SW480 (cell line): ENCODE measurements at regions not wholly inside any gene's neighbourhood (a gene's known extent, or its start where the extent isn't known, plus 50 kb on each side); places are given as distances from the start of the nearest gene placed in this dataset.
"Not testable (repeated sequence)": the region's sequence is repeated elsewhere in the genome, so short reads cannot be mapped to it uniquely, and the experiment has no call there.

ENCODE experiments used
- DNase-seq: peaks from one replicate; pipeline ENCODE4 v3.0.0-alpha.2; 2016; ENCODE audit warnings: low spot score

DNA sequence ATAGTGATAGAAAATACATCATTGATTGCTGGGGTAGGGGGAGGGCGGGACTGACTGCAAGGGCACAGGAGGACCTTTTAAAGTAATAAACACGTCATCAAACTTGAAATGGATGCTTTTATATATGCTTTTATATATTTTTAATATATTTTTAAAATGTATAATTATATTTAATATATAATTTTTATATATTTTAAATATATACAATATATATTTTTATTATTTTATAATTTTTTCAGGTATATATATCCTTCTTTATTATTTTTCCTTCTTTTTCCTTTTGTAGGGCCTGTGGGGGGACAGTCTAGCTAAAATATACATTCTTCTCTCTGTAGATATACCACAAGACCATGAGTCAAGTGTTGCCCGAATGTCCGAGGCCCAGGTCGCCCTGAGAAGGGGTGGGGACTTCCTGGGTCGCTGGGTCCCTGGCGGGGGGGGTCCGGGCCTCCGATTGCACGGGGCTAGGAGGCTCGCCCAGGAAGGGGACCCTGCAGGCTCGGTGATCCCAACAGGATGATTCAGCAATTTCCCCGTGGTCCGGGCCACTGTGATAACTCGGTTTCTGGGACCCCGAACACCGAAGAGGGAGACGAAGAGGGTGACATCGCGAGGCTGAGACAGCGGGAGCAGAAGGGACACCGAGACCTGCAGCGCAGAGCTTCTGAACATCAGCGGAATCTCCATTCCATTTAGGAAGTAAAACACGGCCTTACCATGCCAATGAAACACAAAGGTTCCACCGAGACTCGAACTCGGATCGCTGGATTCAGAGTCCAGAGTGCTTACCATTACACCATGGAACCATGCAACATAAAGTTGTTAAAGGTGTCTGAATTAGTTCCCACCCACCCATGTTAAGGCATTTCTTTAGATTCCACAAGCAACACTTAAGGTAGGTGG lies 112.5 kb upstream of the NBPF11 start:
- DNase-seq = no peak

DNA sequence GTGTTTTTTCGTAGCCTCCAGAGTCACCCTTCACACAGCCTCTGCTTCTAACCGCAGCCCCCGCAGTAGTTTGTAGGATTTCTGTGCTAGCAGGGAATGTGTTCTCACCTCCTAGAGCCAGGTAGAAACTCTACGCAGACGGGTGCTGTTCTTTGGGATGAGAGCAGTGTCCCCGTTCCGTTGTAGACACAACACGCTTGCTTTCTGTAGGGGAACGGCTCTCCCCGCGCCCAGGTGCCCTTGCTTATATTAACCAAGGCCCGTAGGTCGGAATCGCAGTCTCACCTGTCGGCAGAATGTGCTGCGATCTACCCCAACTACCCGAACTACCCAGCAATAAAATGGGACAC lies 111.8 kb upstream of the NBPF11 start:
- DNase-seq = no peak

DNA sequence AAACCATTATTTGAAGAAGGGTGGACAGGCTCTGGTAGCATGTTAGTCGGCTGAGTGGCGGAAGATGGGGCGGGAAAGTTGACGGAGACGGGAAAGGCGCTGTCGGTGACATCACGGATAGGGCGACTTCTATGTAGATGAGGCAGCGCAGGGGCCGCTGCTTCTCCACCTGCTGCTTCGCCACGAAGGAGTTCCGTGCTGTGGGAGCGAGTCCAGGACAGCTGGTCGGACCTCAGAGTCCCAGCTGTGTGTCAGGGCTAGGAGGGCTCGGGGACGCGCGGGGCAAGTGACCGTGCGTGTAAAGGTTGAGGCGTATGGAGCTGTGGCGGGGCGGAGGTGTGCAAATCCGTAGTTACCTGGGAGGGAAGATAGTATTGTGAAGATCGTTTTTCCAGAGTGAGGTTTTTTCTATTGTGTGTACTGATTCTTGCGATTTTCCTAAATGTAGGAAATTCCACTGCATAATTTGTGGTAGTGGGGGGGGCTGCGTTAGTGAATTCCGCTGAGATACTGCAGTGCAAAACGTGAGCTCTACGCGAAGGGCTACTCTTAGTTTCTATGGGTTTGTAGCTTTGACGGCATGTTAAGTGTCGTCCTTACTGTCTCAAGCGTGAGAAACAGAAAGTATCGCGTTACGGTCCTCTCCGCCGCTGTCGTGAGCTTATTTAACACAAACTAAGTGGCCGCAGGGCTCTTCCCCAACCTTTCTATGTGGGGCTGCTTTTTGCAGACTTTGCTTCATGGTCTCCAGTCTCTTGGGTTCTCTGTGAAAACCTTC lies 111.2 kb upstream of the NBPF11 start:
- peak; percentile 95 for DNase-seq

DNA sequence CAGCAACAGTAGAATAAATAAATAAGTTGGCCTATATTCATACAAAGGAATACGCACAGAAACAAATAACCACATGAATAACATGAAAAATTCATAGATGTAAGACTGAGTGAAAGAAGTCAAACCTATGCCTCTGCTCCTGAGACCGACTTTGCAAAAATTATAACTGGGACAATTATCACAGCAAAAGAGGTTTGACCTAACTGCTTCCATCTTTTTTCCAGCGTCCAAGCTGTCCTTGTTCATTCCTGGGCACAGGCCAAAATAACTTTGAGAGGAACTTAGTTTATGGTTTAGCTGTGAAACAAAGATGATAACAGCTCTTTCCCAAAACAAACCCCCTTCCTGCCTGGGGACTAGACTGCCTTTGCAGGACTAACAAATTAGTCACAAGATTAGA lies 109.6 kb upstream of the NBPF11 start:
- DNase-seq = not testable (repeated sequence)

DNA sequence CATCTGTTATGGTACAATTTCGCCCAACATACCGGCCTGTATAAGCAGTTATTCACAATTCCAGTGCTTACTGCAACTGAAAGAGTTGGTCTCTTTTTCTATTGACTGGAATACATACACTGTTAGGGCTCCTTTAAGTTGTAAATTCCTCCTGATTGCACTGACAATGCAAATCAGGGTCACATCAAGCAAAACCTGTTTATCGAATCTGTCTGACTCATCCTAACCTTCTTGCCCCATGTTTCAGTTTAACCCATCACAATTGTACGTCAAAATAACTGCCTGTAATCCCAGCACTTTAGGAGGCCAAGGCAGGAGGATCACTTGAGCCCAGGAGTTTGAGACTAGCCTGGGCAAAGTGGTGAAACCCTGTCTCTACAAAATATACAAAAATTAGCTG lies 105.8 kb upstream of the NBPF11 start:
- DNase-seq = not testable (repeated sequence)

DNA sequence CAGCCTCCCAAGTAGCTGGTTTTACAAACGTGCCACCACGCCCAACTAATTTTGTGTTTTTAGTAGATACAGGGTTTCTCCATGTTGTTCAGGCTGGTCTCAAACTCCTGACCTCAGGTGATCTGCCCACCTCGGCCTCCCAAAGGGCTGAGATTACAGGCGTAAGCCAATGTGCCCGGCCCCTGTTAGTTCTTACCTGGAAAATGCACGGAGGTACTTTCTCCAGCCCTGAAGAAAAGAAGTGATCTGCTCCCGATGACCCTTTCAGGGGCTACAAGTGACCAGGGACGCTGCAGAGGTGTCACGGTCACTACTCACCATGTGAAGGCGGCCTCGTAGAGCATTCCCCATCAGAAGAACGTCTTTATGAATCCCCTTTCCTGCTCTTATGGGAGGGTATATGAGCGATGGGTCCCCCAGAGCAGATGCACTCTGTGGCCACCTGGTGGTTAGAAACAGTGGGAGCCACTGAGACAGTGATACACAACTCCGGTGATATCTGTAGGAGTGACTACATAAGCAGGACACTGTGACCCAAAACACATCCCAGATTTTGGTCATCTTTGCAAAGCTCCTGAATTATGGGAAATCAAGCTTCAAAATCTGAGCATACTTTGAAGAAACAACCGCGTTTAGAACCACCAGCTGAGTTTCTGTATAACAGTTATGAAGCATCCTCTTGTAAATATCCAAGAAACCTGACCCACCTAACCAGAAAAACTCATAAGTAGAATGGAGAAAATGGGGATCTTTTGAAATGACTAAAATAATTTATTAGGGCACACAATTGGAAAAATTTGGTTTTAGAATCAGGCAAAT lies 102.7 kb upstream of the NBPF11 start:
- DNase-seq = peak; percentile 27

DNA sequence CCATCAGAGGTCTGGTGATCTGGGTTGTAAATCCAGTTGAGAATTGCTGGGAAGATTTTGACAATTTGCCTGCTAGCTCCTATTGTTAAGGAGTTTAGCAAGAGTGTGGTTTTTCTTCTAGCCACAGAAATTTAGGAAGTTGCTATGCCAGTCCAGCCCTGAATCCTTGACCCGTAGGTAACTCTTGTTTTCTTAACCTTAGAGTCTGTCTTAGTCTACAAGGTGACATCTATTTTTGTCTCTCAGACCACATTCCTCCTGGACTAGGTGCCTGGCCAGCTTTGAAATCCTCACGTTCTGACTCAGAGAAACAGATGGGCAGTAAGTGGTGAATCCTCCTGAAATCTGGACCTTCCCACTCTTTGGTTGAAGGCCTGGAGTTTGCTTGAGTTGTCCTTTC lies 101.7 kb upstream of the NBPF11 start:
- not testable (repeated sequence) for DNase-seq

DNA sequence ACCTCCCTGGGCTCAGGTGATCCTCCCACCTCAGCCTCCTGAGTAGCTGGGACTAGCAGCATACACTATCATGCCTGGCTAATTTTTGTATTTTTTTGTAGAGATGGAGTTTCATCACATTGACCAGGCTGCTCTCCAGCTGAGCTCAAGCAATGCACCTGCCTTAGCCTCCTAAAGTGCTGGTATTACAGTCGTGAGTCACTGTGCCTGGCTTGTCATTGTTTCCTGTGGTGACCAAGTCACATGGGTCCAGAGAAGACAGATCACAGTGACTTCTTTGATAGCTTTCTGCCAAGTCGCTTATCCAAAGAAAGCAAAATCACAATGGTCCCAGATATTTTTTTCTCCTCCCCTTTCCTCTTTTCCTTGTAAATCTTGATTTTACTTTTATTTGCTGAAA lies 96.7 kb upstream of the NBPF11 start:
- not testable (repeated sequence) for DNase-seq

DNA sequence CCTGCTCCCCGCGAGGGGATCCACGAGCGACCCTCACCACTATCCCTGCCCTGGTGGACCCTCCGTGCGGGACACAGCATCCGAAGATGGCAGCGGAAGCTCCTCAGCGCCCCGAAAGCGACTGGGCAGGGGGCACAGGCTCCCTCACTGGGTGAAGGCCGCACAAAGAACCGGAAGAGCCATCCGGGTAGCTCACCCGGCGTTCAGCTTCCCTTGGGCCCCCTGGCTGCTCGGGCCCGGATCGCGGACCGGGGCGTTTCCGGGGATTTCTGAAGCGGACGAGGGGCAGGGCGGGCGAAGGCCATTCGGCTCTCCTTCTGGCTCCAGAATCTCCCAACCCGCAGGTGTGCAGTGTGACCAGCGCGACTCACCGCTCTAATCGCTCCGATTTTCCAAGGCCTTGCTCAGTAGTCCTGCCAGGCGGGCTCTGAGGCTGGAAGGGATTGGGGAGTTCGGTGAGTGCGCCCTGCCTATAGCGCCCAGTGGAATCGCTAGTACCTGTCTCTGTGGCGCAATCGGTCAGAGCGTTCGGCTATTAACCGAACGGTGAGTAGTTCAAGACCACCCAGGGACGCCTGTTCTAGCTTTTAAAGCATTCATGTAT lies 94.3 kb upstream of the NBPF11 start:
- not testable (repeated sequence) for DNase-seq

DNA sequence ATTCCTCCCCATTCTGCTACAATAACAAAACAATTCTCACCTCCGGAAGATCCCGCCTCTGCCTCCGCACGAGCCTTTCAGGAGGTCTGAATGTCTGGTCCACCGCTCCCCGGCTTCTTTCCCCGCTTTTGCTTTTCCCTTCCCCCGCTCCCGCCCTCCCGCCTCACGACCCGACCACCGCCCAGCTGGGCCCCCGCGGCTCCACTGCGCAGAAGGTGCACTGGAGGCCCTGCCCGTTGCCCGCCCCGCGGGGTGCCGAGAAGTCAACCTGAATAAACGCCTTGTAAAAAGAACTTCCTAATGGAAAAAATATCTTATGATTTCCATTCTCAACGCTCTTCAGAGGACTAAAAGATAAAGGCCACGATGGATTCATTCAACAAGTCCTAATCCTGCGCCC lies 93.8 kb upstream of the NBPF11 start:
- DNase-seq = not testable (repeated sequence)

DNA sequence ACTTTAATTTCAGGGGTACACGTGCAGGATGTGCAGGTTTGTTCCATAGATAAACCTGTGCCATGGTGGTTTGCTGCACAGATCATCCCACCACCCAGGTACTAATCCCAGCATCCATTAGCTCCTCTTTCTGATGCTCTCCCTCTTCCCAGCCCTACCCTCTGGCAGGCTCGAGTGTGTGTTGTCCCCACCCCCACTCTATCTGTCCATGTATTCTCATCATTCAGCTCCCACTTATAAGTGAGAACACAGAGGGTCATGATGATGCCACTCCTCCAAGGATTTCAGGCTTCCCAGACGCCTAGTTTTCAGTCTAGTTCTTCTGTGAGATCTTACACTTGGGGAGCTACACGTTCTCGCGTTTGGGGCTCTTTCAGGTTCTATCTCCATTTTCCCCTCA lies 93.4 kb upstream of the NBPF11 start:
- DNase-seq = not testable (repeated sequence)

DNA sequence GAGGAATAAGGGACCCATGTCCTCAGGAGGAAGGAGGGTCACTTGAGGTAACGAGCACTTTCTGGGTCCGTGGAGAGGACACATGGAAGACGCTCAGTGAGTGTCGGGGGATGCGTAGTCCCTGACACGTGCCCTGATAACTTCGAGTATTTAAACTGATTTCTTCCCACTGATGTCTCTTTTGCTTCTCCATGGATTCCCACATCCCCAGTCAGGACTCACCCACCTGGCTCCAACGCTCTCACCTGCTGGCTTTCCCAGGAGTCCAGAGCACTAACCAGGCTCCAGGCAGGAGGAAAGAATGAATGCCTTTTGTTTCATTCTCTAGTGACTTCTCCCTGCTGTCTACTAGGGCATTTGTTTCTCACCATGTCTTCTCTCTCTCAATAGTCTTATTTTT lies 81.2 kb upstream of the NBPF11 start:
- not testable (repeated sequence) for DNase-seq

DNA sequence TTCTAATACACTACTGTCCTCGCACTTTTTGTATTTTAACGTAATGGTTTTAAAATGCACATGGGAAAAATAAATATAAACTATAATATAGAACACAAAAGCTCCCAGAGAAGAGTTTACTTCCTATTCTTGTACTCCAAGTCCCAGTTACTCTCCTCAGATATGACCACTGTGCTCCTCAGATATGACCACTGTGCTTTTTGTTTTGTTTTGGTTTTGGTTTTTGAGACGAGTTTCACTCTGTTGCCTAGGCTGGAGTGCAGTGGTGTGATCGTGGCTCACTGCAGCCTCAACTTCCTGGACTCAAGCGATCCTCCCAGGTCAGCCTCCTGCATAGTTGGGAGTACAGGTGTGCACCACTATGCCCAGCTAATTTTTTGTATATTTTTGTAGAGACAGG lies 76.8 kb upstream of the NBPF11 start:
- DNase-seq = not testable (repeated sequence)

DNA sequence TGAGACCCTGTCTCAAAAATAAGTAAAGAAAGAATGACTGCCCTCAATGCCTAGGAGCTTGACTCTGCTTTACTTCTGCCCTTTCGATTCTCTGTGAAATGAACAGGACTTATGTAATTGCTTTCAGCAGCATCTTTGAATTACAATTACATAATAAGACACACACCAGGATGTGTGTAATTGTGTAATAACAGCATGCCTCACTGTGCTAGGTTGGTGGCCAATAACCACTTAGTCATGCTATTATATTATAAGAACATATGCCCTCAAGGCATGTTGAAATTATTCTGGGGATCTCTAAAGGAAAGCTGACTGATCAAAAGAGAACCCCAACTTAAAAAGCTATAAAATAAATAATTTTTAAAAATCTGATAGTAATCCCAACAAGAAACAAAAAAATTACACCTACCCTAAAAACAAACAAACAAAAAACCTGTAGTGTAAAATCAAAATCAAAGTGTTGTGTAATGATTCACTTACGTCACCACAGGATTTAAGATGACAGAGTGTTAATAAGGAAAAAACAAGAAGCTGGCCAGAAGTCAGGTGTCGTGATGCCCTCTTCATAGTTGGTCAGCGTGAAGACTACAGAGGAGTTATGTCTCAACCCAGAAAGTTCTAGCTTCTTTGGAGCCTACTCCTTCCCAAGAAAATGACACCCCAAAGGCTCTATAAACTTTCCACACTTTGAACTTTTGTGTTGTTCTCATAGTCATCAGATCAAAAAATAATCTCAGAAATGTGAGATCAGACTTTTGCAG lies 70.5 kb upstream of the NBPF11 start:
- not testable (repeated sequence) for DNase-seq

DNA sequence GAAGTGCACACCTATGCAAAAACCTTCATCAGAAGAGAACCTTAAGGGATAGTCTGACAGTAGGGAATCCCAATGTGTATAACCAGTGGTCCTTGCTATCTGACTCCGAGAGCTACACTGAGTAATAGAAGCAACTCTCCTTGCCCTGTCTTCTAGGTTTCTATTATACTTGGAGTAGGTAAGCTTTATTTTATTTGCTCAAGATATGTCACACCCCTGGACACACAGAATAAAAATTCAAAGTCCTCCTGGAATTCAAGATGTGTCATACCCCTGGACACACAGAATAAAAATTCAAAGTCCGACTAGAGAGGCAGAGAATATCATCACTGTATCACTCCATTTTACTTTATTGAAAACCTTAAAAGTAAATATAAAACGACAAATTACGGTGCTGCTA lies 69.5 kb upstream of the NBPF11 start:
- not testable (repeated sequence) for DNase-seq

DNA sequence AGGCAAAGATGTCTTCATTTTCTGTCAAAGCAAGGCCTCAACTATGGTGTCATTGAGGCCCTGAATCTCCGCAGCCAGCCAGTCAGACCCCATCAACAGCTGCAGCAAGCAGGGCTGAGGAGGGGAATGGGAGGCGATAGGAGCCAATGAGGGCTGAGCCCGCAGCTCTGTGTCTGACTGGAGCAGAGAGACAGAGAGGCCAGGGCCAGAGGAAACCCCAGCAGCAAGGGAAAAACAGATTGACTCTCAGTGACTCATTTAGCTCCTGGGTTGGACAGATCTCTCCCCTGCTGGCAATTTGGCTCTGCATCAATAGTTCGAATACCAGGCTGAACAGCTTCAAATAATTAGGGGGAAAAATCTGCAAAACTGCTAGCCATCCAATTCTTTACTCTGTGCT lies 67.1 kb upstream of the NBPF11 start:
- not testable (repeated sequence) for DNase-seq

DNA sequence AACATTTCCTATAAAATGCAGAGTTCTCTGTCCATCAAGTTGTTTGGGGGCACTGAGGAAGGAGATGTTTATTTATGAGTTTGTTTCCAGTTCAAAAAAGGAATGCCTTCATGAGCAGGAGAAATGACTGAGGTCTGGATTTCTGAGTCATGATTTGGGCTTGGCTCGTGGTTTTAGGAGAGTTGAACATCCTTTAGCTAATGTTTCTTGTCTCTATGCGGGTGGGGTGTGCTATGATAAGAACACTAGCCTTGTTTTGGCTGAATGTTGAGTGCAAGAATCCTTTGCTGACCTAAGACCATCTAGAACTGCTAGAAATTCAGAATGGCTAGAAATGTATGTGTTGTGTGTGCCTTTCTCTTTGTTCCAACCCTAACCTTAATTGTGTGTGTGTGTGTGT lies 59.1 kb upstream of the NBPF11 start:
- not testable (repeated sequence) for DNase-seq

DNA sequence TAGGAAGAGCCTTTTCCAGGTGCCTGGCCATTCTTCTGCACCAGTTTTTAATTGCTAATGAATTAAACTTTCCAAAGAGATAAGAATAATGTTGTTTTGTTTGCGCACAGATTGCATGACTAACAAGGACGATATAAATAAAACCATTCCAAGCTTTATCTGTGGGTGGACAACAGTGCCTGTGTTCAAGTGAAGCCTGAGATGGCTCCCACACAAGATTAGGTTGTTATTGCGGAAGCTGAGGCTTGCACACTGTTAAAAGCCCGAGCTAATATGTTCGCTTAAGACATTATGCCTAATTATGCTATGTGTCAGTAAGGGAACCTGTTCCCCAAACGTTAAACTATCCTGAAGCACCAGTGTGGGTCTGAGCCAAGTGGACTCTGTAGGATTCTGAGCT lies 58.5 kb upstream of the NBPF11 start:
- DNase-seq = not testable (repeated sequence)

DNA sequence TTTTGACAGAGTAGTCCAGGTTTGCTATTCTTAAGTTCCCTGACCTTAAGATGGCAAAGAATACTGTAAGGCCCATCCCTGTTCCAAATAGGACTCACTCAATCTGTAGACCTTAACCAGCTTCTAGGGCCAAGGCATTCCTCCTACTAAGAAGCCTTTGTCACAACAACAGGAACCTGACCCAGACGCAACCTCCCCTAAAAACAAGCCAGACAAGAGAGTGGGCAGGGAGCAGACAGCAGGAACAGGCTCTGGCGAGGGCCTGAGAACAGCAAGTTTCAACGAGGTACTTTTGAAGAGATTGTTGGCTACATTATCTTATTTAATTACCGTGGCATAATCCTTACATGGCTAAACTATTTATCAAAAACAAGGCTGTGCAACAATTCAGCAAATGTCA lies 58.1 kb upstream of the NBPF11 start:
- not testable (repeated sequence) for DNase-seq

DNA sequence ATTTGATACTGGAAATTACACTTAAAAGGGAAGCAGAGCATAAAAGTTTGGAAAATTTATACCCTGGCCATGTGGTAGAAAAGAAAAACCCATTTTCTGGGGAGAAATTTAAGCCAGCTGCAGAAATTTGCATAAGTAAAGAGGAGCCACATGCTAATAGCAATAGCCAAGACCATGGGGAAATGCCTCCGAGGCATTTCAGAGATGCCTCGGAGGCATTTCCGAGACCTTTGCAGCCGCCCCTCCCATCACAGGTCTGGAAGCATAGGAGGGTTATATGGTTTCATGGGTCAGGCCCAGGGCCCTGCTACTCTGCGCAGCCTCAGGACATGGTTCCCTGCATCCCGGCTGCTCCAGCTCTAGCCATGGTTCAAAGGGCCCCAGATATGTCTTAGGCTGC lies 49.9 kb upstream of the NBPF11 start:
- DNase-seq = not testable (repeated sequence)
